B cell (primary cell): ENCODE measurements at regions not wholly inside any gene's neighbourhood (a gene's known extent, or its start where the extent isn't known, plus 50 kb on each side); places are given as distances from the start of the nearest gene placed in this dataset.

Experiments used
- ATAC-seq: fragments of 200-7000 bp; cut with Tn5 transposase; one replicate; pipeline ENCODE4 v1.10.0; 2021; ENCODE audit warnings: low read depth, mild to moderate bottlenecking, moderate number of reproducible peaks, moderate library complexity
- CTCF ChIA-PET: fragments of 350-600 bp; sonication (Branson Sonifier 250); formaldehyde crosslinking; loops from one replicate; lab custom pipeline; 2021; ENCODE audit warnings: antibody characterized with exemption, inconsistent platforms; lab: Charles Lee
- POLR2A ChIA-PET: fragments of 350-600 bp; sonication (Branson Sonifier 250); formaldehyde crosslinking; loops from one replicate; lab custom pipeline; 2021; ENCODE audit warnings: antibody characterized with exemption; lab: Charles Lee
- DNase-seq: peaks from one replicate; pipeline ENCODE4 v3.0.0; 2013
- H2AFZ ChIP-seq: 2 replicates; pipeline ENCODE4 v1.6.1; 2012; ENCODE audit warnings: mild to moderate bottlenecking, low read depth, low read length; ENCODE audit not compliant: insufficient read depth, poor library complexity, severe bottlenecking
- H3K27ac ChIP-seq, 2 donors: 1 replicate in 1 of 2; 2 replicates in 1 of 2; pipeline ENCODE4 v1.5.1; 2012 to 2013; ENCODE audit warnings: low read length in 2 of 2, mild to moderate bottlenecking in 2 of 2, moderate library complexity in 1 of 2
- H3K27me3 ChIP-seq, 4 experiments: fragments of 200-600 bp in 1 of 4; sonication (generic) in 1 of 4; replicated peaks in 1 of 4; 1 replicate in 2 of 4; 2 replicates in 2 of 4; pipeline versions ENCODE4 v1.6.1 to v1.7.0; 2013 to 2016; ENCODE audit warnings: low read length in 3 of 4, mild to moderate bottlenecking in 2 of 4, mixed read lengths in 1 of 4, moderate library complexity in 1 of 4; ENCODE audit not compliant: insufficient read depth in 4 of 4, control insufficient read depth in 3 of 4; ENCODE audit errors: control extremely low read depth in 1 of 4
- H3K36me3 ChIP-seq, 2 experiments: replicated peaks in 1 of 2; 1 replicate in 1 of 2; 2 replicates in 1 of 2; pipeline versions ENCODE4 v1.6.1 to v1.7.1; 2013; ENCODE audit warnings: low read length in 1 of 2; ENCODE audit not compliant: insufficient read depth in 2 of 2, control insufficient read depth in 1 of 2; ENCODE audit errors: control extremely low read depth in 1 of 2, extremely low read depth in 1 of 2
- H3K4me1 ChIP-seq, 2 donors: fragments of 200-600 bp in 1 of 2; sonication (generic) in 1 of 2; 1 replicate in 1 of 2; 2 replicates in 1 of 2; pipeline versions ENCODE4 v1.5.1 to v1.6.1; 2013 to 2017; ENCODE audit warnings: low read length in 2 of 2; ENCODE audit not compliant: control insufficient read depth in 2 of 2, insufficient read depth in 2 of 2
- H3K4me2 ChIP-seq: replicated peaks from 2 replicates; pipeline ENCODE3; 2012; ENCODE audit warnings: mild to moderate bottlenecking, low read depth, low read length; ENCODE audit not compliant: poor library complexity, severe bottlenecking
- H3K4me3 ChIP-seq, 5 experiments: fragments of 200-600 bp in 1 of 5; sonication (generic) in 1 of 5; 1 replicate in 3 of 5; 2 replicates in 2 of 5; pipeline versions ENCODE4 v1.5.1 to v1.7.0; 2011 to 2016; ENCODE audit warnings: low read length in 4 of 5, mild to moderate bottlenecking in 4 of 5, low read depth in 2 of 5, control low read depth in 1 of 5, moderate library complexity in 1 of 5; ENCODE audit not compliant: insufficient read depth in 1 of 5; ENCODE audit errors: control extremely low read depth in 1 of 5, extremely low read depth in 1 of 5
- H3K79me2 ChIP-seq: fragments of 200-600 bp; sonication (generic); one replicate; pipeline ENCODE4 v1.6.0; 2016; ENCODE audit warnings: low read length; ENCODE audit not compliant: control insufficient read depth, insufficient read depth
- H3K9ac ChIP-seq: fragments of 200-600 bp; sonication (generic); 2 replicates; pipeline ENCODE4 v1.6.1; 2017; ENCODE audit warnings: mild to moderate bottlenecking, low read length, moderate library complexity
- H3K9me3 ChIP-seq, 3 donors: one replicate each; pipeline versions ENCODE4 v1.6.1 to v1.7.1; 2013; ENCODE audit warnings: low read length in 2 of 3; ENCODE audit not compliant: control insufficient read depth in 2 of 3, insufficient read depth in 1 of 3; ENCODE audit errors: control extremely low read depth in 1 of 3
- H4K20me1 ChIP-seq: 2 replicates; pipeline ENCODE4 v1.6.0; 2012; ENCODE audit warnings: mild to moderate bottlenecking, low read length; ENCODE audit not compliant: insufficient read depth, control insufficient read depth, poor library complexity, severe bottlenecking
- H3K27ac Mint-ChIP-seq: one replicate; pipeline ENCODE4 v1.8.0; 2021; ENCODE audit warnings: mixed read lengths
- H3K27me3 Mint-ChIP-seq: one replicate; pipeline ENCODE4 v1.8.0; 2021; ENCODE audit warnings: mixed read lengths
- H3K4me1 Mint-ChIP-seq: one replicate; pipeline ENCODE4 v1.8.0; 2021; ENCODE audit warnings: mixed read lengths
- H3K4me3 Mint-ChIP-seq: one replicate; pipeline ENCODE4 v1.8.0; 2021; ENCODE audit warnings: mixed read lengths
- H3K9me3 Mint-ChIP-seq: one replicate; pipeline ENCODE4 v1.8.0; 2022; ENCODE audit warnings: mixed read lengths; ENCODE audit not compliant: insufficient read depth
- CTCF ChIP-seq: fragments of 200-600 bp; IDR thresholded peaks from one replicate; pipeline ENCODE4 v1.8.0; 2022; ENCODE audit warnings: antibody characterized with exemption, mild to moderate bottlenecking
- EZH2 ChIP-seq: IDR thresholded peaks from 2 replicates; pipeline ENCODE4 v1.6.1; 2012; ENCODE audit warnings: borderline replicate concordance, low read depth, mild to moderate bottlenecking, moderate library complexity, low read length; ENCODE audit not compliant: insufficient read depth, poor library complexity, severe bottlenecking
- WGBS: methylation state at CpG from one replicate; pipeline ENCODE4 v1.1.5; 2013; ENCODE audit warnings: missing lambda C conversion rate; ENCODE audit not compliant: insufficient coverage; 5-methylcytosine and 5-hydroxymethylcytosine counted together
- intact Hi-C: fragments of 100-400 bp; cut with micrococcal nuclease; formaldehyde crosslinking; loops from one replicate; pipeline ENCODE4 v1.10.0; 2022

- DNase-seq: no peak
- Mint-ChIP-seq H3K9me3 (peaks cover 4% of the 10 kb centered on the region), H3K27ac (no peak overlapping the region), H3K27me3 (no peaks in the 10 kb centered on the region), H3K4me1 (no peaks in the 10 kb centered on the region), H3K4me3 (no peak overlapping the region)
- H3K4me2 ChIP-seq: no peak overlapping the region
- H4K20me1 ChIP-seq: no peaks in the 10 kb centered on the region
- no peak overlapping the region for H3K27ac ChIP-seq
- no peaks in the 10 kb centered on the region for H3K27me3 ChIP-seq
- no peak overlapping the region for H3K9ac ChIP-seq
- H2AFZ ChIP-seq: no peak overlapping the region
- H3K4me1 ChIP-seq: no peaks in the 10 kb centered on the region
- ChIA-PET CTCF (no interaction called here), POLR2A (no interaction called here)
- no peaks in the 10 kb centered on the region for H3K79me2 ChIP-seq
- H3K36me3 ChIP-seq: no peaks in the 10 kb centered on the region
- ATAC-seq: no peak
- H3K9me3 ChIP-seq: no peaks in the 10 kb centered on the region
- no peak overlapping the region for H3K4me3 ChIP-seq
- TF ChIP-seq CTCF: no peak
- TF ChIP-seq EZH2: no peak
- intact Hi-C loops: no loop called here
- no CpG with 5 or more reads among the region's 3 CpGs for WGBS
Measured at GRCh38 chr4:179485781-179486180, 2043.5 kb upstream of the AGA start.

- DNase-seq (no peak), ATAC-seq (no peak)
- ChIA-PET POLR2A (no interaction called here), CTCF (no interaction called here)
- Histone ChIP-seq H3K4me1 (no peaks in the 10 kb centered on the region), H2AFZ (no peak overlapping the region), H3K79me2 (no peaks in the 10 kb centered on the region), H3K36me3 (no peaks in the 10 kb centered on the region), H3K4me2 (no peak overlapping the region), H3K4me3 (no peak overlapping the region), H3K27ac (no peak overlapping the region), H3K27me3 (no peaks in the 10 kb centered on the region), H3K9ac (no peak overlapping the region), H3K9me3 (no peaks in the 10 kb centered on the region), H4K20me1 (no peaks in the 10 kb centered on the region)
- no peak overlapping the region for H3K4me3 Mint-ChIP-seq
- H3K27ac Mint-ChIP-seq: no peak overlapping the region
- H3K4me1 Mint-ChIP-seq: no peaks in the 10 kb centered on the region
- peaks cover 4% of the 10 kb centered on the region for H3K9me3 Mint-ChIP-seq
- WGBS: 71% methylated on average over 5 of the region's 6 CpGs
- TF ChIP-seq CTCF: no peak
- no peak for TF ChIP-seq EZH2
- no peaks in the 10 kb centered on the region for H3K27me3 Mint-ChIP-seq
- intact Hi-C loops: no loop called here
Measured at GRCh38 chr4:179486570-179487335, 2044.5 kb upstream of the AGA start.
